ENCODE measurements at regions not wholly inside any gene's neighbourhood (a gene's known extent, or its start where the extent isn't known, plus 50 kb on each side); places are given as distances from the start of the nearest gene placed in this dataset.

- TF ChIP-seq, protein P1, sequence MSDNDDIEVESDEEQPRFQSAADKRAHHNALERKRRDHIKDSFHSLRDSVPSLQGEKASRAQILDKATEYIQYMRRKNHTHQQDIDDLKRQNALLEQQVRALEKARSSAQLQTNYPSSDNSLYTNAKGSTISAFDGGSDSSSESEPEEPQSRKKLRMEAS (IDR thresholded peaks at IDR 0.05), result no peak
- TF ChIP-seq EP300 (IDR thresholded peaks at IDR 0.05; ENCODE audit: borderline replicate concordance), result no peak
- no peak for TF ChIP-seq NFIC (IDR thresholded peaks at IDR 0.05)
- no peak for TF ChIP-seq CEBPB (IDR thresholded peaks at IDR 0.05)
These were observed 419.7 kb downstream of the ATP23 start for GRCh38 chr12:58361056-58361455.

All from Ishikawa (cell line).